Erythroblast (primary cell): ENCODE measurements at regions not wholly inside any gene's neighbourhood (a gene's known extent, or its start where the extent isn't known, plus 50 kb on each side); places are given as distances from the start of the nearest gene placed in this dataset.

Source experiments
- DNase-seq, 2 experiments: peaks; one replicate each; lab custom pipeline; 2025; lab: John Stamatoyannopoulos, UW
- GATA1 ChIP-seq: IDR thresholded peaks from 2 replicates; pipeline ENCODE4 v1.6.1; 2011; ENCODE audit warnings: low read depth, mild to moderate bottlenecking, control low read depth, low read length, moderate library complexity
- POLR2A ChIP-seq: IDR thresholded peaks from 2 replicates; pipeline ENCODE4 v1.6.1; 2011; ENCODE audit warnings: mild to moderate bottlenecking, low read length

GRCh38 chr6:165732696-165733488 is 69.9 kb upstream of the PDE10A start:
- no peak for DNase-seq
- no peak for TF ChIP-seq GATA1
- no peak for TF ChIP-seq POLR2A

- no peak for TF ChIP-seq POLR2A
- no peak for TF ChIP-seq GATA1
Observed at GRCh38 chr6:165729307-165729936, 66.4 kb upstream of the PDE10A start.

GRCh38 chr6:165728216-165728615 is 65.2 kb upstream of the PDE10A start:
- no peak for TF ChIP-seq POLR2A
- no peak for TF ChIP-seq GATA1
- DNase-seq, result no peak

More at GRCh38 chr6:165729307-165729936, 66.4 kb upstream of the PDE10A start:
- peak; percentile 21 to 59 for DNase-seq

- no peak for DNase-seq
- TF ChIP-seq POLR2A (no peak), GATA1 (no peak)
Observed at GRCh38 chr6:165726965-165727381, 63.9 kb upstream of the PDE10A start.

DNA sequence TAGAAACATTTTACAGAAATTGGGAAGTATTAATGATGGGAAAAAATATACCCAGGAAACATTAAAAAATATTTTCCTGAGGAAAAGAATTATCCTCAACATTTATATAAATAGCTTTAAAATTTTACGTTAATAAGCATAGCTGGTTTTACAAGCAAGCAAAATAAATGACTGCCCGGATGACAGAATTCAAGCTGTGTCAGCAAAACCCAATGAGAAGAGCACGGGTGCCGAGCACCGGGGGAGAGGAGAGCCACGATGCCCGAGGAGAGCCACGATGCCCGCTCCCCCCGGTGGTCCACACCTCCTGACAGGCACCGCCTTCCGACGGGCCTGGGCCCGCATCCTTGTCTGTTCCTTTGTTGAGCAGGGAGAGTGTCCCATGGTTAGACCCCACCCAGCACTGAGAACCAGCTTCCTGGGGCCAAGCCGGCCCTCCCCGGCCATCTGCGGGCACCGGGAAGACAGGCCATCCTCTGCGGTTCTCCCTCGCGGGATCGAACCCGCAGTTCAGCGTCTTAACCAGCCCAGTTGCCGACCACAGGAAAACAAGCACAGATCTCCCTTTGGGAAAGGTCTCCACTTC is 63.3 kb upstream of the PDE10A start:
- no peak for DNase-seq
- TF ChIP-seq POLR2A (no peak), GATA1 (no peak)

DNA sequence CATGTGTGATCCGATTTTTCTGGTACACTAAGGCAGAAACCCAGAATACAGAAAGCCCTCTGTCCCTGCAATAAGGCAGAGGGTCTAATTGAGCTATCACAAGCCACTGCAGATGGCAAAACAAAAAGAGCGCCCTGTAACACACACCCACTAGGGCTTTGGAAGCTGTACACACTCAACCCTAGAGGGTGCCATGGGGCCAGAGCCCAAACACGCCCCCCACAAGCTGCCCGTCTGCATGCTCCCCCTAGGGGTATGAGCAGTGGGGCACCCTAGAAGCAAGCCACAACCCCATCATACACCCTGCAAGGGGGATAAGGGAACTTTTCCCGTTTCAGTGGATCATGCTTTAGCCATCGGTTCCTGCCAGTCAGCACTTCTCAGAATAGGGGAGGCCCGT is 62.2 kb upstream of the PDE10A start:
- peak; percentile 17 to 18 for DNase-seq
- no peak for TF ChIP-seq POLR2A
- TF ChIP-seq GATA1, result no peak

DNA sequence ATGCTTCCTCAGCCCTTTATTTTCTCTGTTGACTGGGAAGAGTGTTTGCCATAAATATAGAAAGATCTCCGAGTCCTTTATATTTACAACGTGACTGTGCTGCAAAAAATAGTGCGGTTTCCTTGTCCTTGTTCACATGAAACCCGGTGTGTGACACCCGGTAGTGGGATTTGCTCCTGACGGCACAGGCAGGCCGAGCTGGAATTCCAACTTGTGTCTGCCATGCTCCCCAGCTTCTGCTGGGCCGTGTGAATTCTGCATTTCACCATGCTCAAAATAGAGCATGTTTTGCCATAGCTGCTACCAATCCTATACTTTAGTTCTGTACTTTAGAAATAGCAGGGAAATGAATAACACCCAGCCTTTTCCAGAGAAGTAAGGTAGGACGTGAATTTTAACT is 60.3 kb upstream of the PDE10A start:
- DNase-seq, result no peak
- TF ChIP-seq GATA1, result no peak
- no peak for TF ChIP-seq POLR2A

DNA sequence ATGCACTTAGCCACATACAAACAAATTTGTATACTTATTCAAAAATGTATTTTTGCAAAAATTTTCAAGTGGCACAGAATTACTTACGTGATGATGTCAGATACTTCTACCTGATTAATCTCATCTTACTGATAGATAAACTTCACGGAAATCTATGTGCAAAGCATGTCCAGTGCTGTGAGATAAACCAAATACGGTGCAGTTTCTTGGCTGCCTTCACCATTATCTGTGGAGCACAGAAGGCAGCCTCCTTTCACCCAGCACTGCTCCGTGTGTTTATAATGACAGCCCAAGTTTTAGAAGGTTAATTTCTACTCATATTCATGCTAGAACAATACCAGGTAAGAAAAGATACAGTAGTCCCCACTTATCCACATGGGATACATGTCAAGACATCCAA is 59.0 kb upstream of the PDE10A start:
- DNase-seq, result peak; percentile 60 to 74
- TF ChIP-seq POLR2A (no peak), GATA1 (no peak)

DNA sequence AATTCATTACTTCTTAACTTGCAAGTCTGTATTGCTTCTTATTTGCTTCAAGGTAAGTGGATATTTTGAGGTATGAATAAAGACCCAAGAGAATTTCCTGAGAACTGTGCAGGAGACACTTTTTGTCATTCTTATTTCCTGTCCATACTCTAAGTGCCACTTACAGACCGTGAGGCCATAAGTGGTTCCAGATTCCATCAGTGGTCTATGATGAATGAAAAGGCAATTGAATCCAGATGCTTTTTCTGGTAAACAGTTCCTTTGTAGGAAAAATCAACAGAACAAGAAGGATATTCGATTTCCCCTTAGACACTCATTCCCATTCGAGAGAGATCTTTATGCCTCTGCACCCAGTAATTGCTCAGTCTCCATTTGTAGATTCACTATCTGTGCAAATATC is 58.3 kb upstream of the PDE10A start:
- no peak for DNase-seq
- TF ChIP-seq POLR2A, result no peak
- TF ChIP-seq GATA1, result no peak

- TF ChIP-seq GATA1 (no peak), POLR2A (no peak)
- no peak for DNase-seq
Observed at GRCh38 chr6:165718491-165718891, 55.5 kb upstream of the PDE10A start.

DNA sequence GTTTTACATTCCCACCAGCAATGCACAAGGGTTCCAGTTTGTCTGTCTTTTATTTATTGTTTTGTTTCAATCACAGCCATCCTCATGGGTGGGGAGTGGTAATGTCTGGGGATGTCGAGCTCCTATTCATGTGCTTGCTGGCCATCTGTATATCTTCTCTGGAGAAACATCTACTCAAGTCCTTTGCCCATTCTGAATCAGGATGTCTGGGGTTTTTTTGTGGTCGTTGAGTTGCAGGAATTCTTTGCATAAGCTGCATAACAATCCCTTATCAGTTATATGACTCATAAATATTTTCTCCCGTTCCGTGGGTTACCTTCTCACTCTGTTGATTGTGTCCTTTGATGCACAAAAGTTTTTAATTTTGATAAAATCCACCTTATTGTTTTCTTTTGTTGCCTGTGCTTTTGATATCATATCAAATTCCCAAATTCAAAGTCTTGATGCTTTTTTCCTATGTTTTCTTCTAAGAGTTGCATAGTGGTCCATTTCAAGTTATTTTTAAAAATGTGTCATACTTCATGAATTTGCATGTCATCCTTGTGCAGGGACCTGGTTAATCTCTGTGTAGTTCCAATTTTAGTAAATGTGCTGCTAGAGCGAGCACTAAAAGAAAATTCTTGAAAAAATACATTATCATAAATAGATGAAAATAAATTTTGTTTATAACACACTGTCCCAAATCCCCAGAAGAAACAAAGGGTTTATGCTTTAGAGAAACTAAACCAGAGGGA is 54.9 kb upstream of the PDE10A start:
- no peak for DNase-seq
- TF ChIP-seq GATA1, result no peak

GRCh38 chr6:165716886-165717285 is 53.8 kb upstream of the PDE10A start:
- TF ChIP-seq GATA1 (no peak), POLR2A (no peak)
- DNase-seq, result no peak

GRCh38 chr6:165715428-165715827 is 52.4 kb upstream of the PDE10A start:
- DNase-seq, result no peak
- TF ChIP-seq POLR2A, result no peak
- no peak for TF ChIP-seq GATA1
